ENCODE measurements at regions not wholly inside any gene's neighbourhood (a gene's known extent, or its start where the extent isn't known, plus 50 kb on each side); places are given as distances from the start of the nearest gene placed in this dataset.

- ChIA-PET POLR2A (ENCODE audit: unreplicated experiment) (no interaction called here), CTCF (no interaction called here)
- Histone ChIP-seq H2BK20ac (ENCODE audit: low read depth, low read length) (no peak overlapping the region), H2BK120ac (ENCODE audit: low read depth, low read length) (no peak overlapping the region), H2AK5ac (ENCODE audit: low read depth, low read length) (no peak overlapping the region), H3K9me3 (ENCODE audit: control insufficient read depth, insufficient read depth, low read length) (no peaks in the 10 kb centered on the region), H3K9ac (ENCODE audit: low read depth, low read length) (no peak overlapping the region), H3K27me3 (ENCODE audit: control insufficient read depth, insufficient read depth, low read length) (no peaks in the 10 kb centered on the region), H2AK9ac (replicated peaks; ENCODE audit: low read depth, low read length, poor library complexity) (no peak overlapping the region), H3K56ac (ENCODE audit: extremely low read depth, insufficient read depth, low read length) (no peak overlapping the region), H2BK15ac (ENCODE audit: low read depth, low read length) (no peak overlapping the region), H3K4me2 (ENCODE audit: low read depth, low read length) (no peak overlapping the region), H3K36me3 (ENCODE audit: control insufficient read depth, insufficient read depth, low read length) (no peaks in the 10 kb centered on the region), H2BK5ac (ENCODE audit: low read depth, low read length, poor library complexity, severe bottlenecking) (no peak overlapping the region), H4K5ac (ENCODE audit: low read depth, low read length) (no peak overlapping the region), H3K23ac (ENCODE audit: low read depth, low read length) (no peak overlapping the region), H3K14ac (replicated peaks; ENCODE audit: low read depth, low read length) (no peak overlapping the region), H4K91ac (ENCODE audit: insufficient read depth, low read depth, low read length) (no peak overlapping the region), H3K4me3 (ENCODE audit: insufficient read depth, low read depth, low read length) (no peak overlapping the region), H3K79me1 (ENCODE audit: low read depth in 1 of 2, low read length in 2 of 2) (no peaks in the 10 kb centered on the region), H3K18ac (ENCODE audit: low read depth, low read length) (no peak overlapping the region), H3K4ac (ENCODE audit: low read depth, low read length) (no peak overlapping the region), H4K20me1 (ENCODE audit: insufficient read depth, low read length) (no peaks in the 10 kb centered on the region), H3K27ac (ENCODE audit: insufficient read depth, low read length) (no peak overlapping the region), H2AFZ (replicated peaks; ENCODE audit: low read length, poor library complexity) (no peak overlapping the region), H3K4me1 (ENCODE audit: control insufficient read depth, insufficient read depth, low read length) (no peaks in the 10 kb centered on the region), H3K9me1 (ENCODE audit: insufficient read depth, low read length) (no peaks in the 10 kb centered on the region), H4K8ac (ENCODE audit: low read depth in 2 of 2, low read length in 2 of 2) (no peak overlapping the region)
- in situ Hi-C loops (cut with MboI; ENCODE audit: low sequenced_read_pairs) (no loop called here), intact Hi-C loops (cut with micrococcal nuclease) (no loop called here), dilution Hi-C loops (cut with HindIII; ENCODE audit: low sequenced_read_pairs, unreplicated experiment) (no loop called here)
- DNase-seq (no peak), ATAC-seq (ENCODE audit: low read depth) (no peak)
- no CpG with 5 or more reads among the region's 7 CpGs for WGBS, 2 experiments (ENCODE audit: extremely low coverage in 2 of 2, insufficient read length in 1 of 2)
- no TSS peak for BruUV-seq (replicated peaks)
- no peak for TF ChIP-seq CHD1 (IDR thresholded peaks at IDR 0.05; ENCODE audit: low read depth, low read length)
- no peak for TF ChIP-seq ELK1 (IDR thresholded peaks at IDR 0.05; ENCODE audit: borderline replicate concordance, low read depth, low read length)
- TF ChIP-seq NFE2L2 (IDR thresholded peaks at IDR 0.05; ENCODE audit: low read depth, low read length) = no peak
Measured at GRCh38 chr10:33038672-33039071, 80.6 kb upstream of the ITGB1 start.
